ENCODE measurements at regions not wholly inside any gene's neighbourhood (a gene's known extent, or its start where the extent isn't known, plus 50 kb on each side); places are given as distances from the start of the nearest gene placed in this dataset.

GRCh38 chr5:2532809-2533208, 218.7 kb downstream of the IRX2 start:
- DNase-seq (ENCODE audit: low spot score) = no peak

- DNase-seq (ENCODE audit: low spot score) = no peak
Observed at GRCh38 chr5:2531318-2531717, 220.2 kb downstream of the IRX2 start.

- DNase-seq (ENCODE audit: low spot score) = no peak
Observed at GRCh38 chr5:2530609-2531008, 220.9 kb downstream of the IRX2 start.

- no peak for DNase-seq (ENCODE audit: low spot score)
Observed at GRCh38 chr5:2529371-2530092, 221.9 kb downstream of the IRX2 start.

GRCh38 chr5:2525351-2525750, 226.1 kb downstream of the IRX2 start:
- DNase-seq (ENCODE audit: low spot score) = no peak

- DNase-seq (ENCODE audit: low spot score) = no peak
Observed at GRCh38 chr5:2524620-2525019, 226.9 kb downstream of the IRX2 start.

- DNase-seq (ENCODE audit: low spot score) = no peak
Observed at GRCh38 chr5:2523180-2523579, 228.3 kb downstream of the IRX2 start.

- no peak for DNase-seq (ENCODE audit: low spot score)
Observed at GRCh38 chr5:2522372-2522771, 229.1 kb downstream of the IRX2 start.

- DNase-seq (ENCODE audit: low spot score) = no peak
Observed at GRCh38 chr5:2519153-2519552, 232.3 kb downstream of the IRX2 start.

GRCh38 chr5:2517451-2517850, 234.0 kb downstream of the IRX2 start:
- no peak for DNase-seq (ENCODE audit: low spot score)

- DNase-seq (ENCODE audit: low spot score) = no peak
Observed at GRCh38 chr5:2515180-2515764, 236.2 kb downstream of the IRX2 start.

- DNase-seq (ENCODE audit: low spot score) = no peak
Observed at GRCh38 chr5:2514484-2514883, 237.0 kb downstream of the IRX2 start.

- no peak for DNase-seq (ENCODE audit: low spot score)
Observed at GRCh38 chr5:2511706-2512105, 239.8 kb downstream of the IRX2 start.

- DNase-seq (ENCODE audit: low spot score) = no peak
Observed at GRCh38 chr5:2511126-2511525, 240.4 kb downstream of the IRX2 start.

- DNase-seq (ENCODE audit: low spot score) = no peak
Observed at GRCh38 chr5:2509527-2509926, 241.9 kb downstream of the IRX2 start.

GRCh38 chr5:2508514-2508913, 243.0 kb downstream of the IRX2 start:
- DNase-seq (ENCODE audit: low spot score) = no peak

GRCh38 chr5:2507611-2508010, 243.9 kb downstream of the IRX2 start:
- DNase-seq (ENCODE audit: low spot score) = no peak

- DNase-seq (ENCODE audit: low spot score) = no peak
Observed at GRCh38 chr5:2506603-2507002, 244.9 kb downstream of the IRX2 start.

GRCh38 chr5:2505217-2505616, 246.3 kb downstream of the IRX2 start:
- DNase-seq (ENCODE audit: low spot score) = no peak

- no peak for DNase-seq (ENCODE audit: low spot score)
Observed at GRCh38 chr5:2502970-2503594, 248.4 kb downstream of the IRX2 start.

- DNase-seq (ENCODE audit: low spot score) = no peak
Observed at GRCh38 chr5:2499917-2500316, 251.6 kb downstream of the IRX2 start.

GRCh38 chr5:2496891-2497290, 254.6 kb downstream of the IRX2 start:
- no peak for DNase-seq (ENCODE audit: low spot score)

GRCh38 chr5:2496126-2496525, 255.4 kb downstream of the IRX2 start:
- no peak for DNase-seq (ENCODE audit: low spot score)

Measured in ureter (tissue), 1 donor.